ENCODE measurements at regions not wholly inside any gene's neighbourhood (a gene's known extent, or its start where the extent isn't known, plus 50 kb on each side); places are given as distances from the start of the nearest gene placed in this dataset.
A peak's percentile ranks its signal among the peaks of the same experiment; 100 is the strongest.
"Not testable (repeated sequence)": the region's sequence is repeated elsewhere in the genome, so short reads cannot be mapped to it uniquely, and the experiment has no call there.

DNA sequence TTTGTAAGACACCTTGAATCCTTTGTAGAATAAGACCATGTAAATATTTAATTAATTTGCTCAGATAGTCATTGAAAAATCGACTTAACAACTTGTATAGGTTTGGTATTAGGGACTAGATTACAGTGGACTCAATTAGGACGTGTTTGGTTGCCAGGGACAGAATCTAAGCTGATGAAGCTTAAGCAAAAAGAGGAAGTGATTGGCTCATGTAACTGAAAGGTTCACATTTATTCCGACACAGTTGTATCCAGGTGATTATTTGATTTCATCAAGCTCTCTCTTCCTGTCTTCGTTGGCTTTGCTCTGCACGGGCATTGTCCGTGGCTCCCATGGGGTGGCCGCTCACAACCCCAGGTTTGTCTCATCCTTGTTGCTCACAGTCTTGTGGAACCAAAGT lies 146.4 kb downstream of the C11orf91 start:
- no peak for DNase-seq (ENCODE audit: low spot score)

DNA sequence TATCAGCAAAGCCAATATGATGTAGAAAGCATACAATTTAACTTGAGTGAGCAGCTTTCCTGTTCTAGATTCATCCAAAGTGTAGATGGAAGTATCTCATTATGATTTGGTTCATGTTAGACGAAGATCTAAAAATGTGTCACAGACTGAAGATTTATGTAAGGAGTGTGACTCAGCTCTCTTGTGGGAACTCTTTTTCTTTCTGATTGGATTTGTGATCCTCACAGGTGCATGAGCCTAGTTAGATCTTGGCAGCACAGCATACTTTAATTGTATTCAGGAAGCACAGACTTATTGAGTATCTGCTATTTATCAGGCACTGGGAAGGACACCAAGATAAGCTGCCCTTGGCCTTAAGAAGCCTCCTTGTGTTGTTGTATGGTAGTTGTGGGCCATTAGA lies 147.1 kb downstream of the C11orf91 start:
- peak; percentile 68 for DNase-seq (ENCODE audit: low spot score)

DNA sequence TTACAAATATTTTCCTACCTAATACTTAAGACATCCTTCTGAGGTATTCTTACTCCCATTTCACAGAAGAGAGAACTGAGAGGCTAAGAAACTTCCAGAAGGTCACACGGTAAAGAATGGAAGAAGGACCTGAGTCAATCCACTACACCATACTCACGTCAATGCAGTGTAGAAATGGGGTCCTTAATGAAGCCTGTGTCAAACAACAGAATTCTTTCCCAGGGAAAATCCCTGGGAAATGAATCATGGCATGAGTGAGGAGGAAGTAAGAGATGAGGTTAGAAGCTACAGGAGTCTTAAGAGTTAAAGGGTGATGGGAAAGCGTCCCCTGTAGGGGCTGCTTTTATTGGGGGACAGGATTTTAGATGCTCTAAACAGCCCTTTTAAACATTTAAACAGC lies 147.9 kb downstream of the C11orf91 start:
- no peak for DNase-seq (ENCODE audit: low spot score)

DNA sequence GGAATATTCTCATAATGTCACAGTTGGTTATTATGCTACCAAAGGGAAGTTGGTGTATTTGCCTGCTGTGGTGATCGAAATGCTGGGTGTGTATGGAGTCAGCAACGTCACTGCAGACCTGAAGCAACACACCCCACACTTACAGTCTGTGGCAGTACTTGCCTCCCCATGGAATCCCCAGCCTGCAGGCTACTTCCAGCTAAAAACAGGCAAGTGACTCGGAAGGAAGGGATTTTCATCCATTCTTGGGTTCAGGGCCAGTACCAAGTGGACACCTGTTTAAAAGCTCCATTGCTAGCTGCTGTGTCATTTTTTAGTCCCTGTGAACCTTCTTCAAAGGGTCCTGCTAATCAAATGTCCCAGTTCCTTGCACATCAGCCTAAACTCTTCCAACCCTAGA lies 149.6 kb downstream of the C11orf91 start:
- DNase-seq (ENCODE audit: low spot score): no peak

DNA sequence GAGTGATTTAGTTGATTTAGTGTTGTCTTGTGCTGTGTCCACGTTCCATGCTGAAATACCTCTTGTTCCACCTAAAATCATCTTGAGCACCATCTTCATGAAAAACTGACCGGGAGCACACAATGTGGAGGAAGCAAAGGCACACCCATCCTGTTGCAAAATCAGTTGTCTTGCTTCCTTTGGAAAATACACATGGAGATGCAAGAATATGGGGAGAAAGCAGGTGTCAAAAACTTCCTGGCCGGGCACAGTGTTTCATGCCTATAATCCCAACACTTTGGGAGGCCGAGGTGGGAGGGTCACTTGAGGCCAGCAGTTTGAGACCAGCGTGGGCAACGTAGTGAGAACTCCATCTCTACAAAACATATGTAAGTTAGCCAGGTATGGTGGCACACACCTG lies 151.1 kb downstream of the C11orf91 start:
- DNase-seq (ENCODE audit: low spot score): no peak

DNA sequence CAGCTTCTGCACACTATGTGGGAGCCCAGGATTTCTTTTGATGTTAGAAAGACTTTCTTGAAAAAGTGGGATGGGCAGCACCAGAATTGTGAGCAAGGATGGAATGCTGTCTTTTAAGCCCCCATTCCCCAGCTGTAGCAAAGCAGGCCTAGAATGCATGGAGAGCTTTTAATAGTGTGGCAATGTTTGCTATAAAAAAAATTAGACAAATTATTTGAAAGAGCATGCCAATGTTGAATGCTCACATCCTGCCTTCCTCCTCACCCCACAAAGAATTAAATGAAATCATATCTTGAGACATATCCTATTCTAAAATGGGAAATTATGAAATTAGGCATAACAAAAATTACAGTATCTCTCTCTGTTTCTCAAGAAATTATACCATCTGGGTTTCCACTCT lies 154.7 kb downstream of the C11orf91 start:
- DNase-seq (ENCODE audit: low spot score): no peak

DNA sequence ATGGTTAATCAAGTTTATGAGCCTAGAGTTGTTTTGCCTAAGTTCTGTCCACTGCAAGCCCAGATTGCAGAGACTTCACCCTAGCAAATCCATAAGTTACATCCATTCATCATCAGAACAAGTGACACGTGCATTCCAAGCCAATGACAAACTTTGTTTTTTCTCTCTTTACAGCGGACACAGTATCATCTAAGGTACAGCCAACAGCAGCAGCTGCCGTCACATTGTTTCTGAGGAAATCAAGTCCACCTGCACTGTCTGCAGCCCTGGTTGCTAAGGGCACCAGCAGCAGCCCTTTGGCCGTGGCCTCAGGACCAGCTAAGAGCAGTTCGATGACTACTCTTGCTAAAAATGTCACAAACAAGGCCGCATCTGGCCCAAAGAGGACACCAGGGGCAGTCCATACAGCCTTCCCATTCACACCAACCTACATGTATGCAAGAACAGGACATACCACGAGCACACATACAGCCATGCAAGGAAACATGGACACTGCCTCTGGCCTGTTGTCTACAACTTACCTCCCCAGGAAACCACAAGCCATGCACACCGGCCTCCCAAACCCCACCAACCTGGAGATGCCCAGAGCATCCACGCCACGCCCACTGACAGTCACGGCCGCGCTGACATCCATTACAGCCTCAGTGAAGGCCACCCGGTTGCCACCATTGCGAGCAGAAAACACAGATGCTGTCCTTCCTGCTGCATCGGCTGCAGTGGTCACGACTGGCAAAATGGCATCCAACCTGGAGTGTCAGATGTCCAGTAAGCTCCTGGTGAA lies 155.8 kb downstream of the C11orf91 start:
- no peak for DNase-seq (ENCODE audit: low spot score)

DNA sequence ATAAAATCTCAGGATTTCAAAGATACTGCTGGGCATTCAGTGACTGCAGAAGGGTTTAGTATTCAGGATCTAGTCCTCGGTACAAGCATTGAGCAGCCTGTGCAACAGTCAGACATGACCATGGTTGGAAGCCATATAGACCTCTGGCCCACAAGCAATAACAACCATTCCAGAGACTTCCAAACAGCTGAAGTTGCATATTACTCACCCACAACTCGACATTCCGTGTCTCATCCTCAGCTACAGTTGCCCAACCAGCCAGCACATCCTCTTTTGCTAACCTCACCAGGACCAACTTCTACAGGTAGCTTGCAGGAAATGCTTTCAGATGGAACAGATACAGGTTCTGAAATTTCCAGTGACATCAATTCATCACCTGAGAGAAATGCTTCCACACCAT lies 156.8 kb downstream of the C11orf91 start:
- no peak for DNase-seq (ENCODE audit: low spot score)

DNA sequence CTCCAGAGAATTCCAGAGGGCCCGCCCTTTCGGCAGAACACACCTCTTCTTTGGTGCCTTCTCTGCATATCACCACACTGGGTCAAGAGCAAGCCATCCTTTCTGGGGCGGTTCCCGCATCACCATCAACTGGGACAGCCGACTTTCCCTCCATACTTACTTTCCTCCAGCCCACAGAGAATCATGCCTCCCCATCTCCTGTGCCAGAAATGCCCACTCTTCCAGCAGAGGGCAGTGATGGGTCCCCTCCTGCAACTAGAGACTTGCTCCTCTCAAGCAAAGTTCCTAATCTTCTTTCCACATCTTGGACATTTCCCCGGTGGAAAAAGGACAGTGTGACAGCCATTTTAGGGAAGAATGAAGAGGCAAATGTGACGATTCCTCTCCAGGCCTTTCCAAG lies 157.7 kb downstream of the C11orf91 start:
- DNase-seq (ENCODE audit: low spot score): peak; percentile 38

DNA sequence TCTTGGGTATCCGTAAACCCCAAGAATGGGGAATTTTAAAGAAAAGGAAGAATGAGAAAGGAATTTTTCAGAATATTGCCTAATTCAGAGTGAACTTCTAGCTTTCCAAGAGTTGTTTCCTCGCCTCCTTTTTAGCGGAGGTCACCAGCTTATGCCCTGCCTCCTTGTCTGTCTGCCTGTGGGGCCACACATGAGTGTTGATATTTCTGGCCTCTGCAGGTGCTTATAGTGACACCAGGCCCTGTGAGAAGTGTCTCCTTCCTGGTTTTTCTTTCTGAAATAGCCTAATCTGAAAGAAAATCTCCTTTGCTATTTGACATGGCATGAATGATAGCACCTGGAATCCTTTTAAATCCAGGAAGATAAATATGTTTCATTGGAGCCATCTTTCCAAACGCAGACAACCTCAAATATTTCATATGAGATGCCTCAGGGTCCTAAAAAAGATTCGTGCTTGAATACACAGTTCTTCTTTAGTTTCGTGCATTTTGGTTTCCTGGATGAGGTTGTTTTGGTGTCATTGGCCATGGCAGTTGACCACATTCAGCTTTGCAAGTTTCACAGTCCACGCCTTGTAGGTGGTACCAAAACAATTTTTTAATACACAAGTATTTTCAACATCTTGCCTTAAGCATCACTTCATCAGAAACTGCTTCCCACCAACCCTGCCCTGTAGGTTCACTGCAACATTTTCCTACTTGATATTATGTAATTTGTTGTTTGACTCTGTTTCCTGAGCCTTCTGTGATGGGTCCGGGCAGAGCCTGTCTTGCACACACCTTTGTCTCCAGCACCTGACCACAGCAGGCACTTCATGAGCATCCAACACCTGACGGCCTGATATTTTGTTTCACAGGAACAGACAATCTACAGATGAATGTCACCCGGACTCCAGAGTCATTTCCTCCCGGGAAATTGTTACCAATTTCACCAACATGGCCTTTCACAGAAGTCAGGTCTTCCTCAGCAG lies 159.4 kb downstream of the C11orf91 start:
- DNase-seq (ENCODE audit: low spot score): no peak

DNA sequence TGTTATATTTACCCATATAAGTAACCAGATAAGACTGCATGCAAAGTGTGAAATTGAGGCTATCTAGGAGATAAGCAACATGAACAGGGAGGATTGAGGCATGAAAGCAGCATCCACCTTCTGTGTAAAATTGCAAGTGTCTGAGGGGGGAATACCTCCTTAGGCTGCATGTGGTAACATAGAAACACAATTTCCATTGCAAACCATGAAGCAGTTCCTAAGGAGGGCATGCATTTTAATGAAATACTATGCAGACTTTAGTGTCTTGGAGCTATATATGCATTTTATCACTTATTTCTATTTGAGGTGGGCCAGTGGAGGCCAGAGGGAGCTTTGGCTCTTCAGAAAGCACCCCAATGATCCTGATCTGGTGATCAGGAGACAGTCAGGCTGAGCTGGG lies 160.2 kb downstream of the C11orf91 start:
- no peak for DNase-seq (ENCODE audit: low spot score)

DNA sequence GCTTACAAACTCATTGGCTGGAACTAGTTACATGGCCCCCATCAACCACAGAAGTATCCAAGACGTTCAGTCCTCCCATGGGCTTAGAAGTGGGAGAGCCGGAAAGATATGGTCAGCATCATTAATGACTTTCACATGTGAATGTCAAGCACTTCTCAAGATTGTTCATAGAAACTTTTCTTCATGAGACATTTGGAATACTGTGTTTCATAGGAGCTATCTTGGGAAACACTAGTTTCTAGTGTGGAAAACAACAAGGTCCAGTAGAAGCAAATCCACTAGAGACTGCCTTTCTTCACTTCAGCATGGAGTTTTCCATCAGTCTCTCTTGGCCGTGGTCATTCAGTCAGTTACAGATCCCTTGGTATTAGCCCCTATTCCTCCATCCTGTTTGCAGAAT lies 160.9 kb downstream of the C11orf91 start:
- DNase-seq (ENCODE audit: low spot score): no peak

DNA sequence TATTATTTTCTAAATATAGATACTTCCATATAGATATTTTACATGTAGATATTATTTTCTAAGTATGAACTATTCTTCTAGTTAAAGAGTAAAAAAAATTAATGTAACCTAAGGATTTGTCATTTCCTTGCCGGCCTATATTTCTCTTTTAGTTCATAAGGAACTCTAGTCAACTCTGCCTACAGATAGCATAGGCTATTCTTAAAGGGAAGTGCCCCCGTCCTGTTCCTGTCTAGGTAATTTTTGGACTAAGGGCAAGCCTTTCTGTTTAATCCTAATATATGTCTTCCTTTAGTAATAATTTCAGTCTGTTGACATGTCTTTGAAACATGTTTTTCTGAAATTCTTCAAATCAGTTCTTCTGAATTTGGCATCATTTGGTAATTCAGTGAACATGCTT lies 161.9 kb downstream of the C11orf91 start:
- DNase-seq (ENCODE audit: low spot score): no peak

DNA sequence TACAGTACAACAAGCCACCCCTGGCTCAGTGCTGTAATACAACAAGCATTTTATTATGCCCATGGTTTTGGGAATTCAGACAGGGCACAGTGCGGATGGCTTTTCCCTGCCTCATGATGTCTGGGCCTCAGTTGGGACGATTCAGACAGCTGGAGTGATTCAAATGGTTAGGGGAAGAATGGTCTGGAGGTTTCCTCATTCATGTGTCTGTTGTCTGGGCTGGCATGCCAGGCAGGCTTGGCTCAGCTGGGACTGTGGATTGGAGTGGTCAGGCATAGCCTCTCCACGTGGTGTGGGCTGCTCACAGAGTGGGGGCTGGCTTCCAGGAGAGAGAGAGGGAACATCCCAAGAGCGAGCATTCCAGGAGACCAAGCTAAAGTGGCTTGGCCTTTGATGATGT lies 164.4 kb downstream of the C11orf91 start:
- DNase-seq (ENCODE audit: low spot score): no peak

DNA sequence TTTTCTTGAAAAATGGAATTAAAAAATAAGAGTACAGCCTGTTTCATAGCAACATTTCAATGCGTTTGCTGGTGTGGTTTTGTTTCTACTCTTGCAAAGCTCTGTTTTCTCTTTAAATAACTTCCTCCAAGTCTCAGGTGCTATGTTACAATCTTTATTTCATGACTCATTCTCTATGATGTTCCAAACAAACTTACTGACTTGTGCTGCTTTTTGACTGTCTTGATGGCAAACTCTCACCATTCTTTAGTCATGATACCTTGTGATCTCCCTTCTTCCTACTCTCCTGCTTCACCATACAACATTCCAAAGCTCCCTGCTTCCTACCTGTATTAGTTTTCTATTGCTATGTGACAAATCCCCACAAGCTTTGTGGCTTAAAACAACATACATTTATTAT lies 166.1 kb downstream of the C11orf91 start:
- no peak for DNase-seq (ENCODE audit: low spot score)

DNA sequence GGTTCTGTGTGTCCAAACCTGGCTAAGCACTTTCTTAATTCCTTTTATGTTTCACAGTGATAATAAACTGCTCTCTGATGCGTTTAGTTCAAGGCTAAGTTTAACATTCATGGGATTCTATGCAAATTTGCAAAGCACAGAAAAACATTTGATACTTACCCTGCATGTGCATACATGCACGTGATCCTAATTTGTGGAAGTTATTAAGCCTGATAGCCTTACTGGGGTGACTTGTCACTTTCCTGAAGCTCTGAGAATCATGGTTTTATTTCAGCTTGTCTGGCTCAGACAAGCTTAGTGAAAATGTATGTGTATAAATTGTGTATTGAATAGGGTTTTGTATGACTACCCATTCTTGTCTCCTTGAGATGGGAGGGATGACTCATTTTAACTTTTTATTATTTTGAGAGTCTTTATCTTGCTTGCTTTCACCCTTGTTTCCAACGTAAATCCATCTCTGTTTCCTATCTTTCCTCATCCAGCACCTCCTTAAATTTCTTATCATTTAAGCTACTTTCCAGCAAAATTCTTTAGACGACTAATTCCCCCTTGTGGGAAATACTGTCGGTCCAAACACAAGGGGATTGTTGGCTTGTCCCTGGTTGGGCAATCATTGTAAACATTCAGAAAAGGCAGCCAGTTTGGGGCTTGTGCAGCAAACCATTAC lies 167.1 kb downstream of the C11orf91 start:
- DNase-seq (ENCODE audit: low spot score): no peak

DNA sequence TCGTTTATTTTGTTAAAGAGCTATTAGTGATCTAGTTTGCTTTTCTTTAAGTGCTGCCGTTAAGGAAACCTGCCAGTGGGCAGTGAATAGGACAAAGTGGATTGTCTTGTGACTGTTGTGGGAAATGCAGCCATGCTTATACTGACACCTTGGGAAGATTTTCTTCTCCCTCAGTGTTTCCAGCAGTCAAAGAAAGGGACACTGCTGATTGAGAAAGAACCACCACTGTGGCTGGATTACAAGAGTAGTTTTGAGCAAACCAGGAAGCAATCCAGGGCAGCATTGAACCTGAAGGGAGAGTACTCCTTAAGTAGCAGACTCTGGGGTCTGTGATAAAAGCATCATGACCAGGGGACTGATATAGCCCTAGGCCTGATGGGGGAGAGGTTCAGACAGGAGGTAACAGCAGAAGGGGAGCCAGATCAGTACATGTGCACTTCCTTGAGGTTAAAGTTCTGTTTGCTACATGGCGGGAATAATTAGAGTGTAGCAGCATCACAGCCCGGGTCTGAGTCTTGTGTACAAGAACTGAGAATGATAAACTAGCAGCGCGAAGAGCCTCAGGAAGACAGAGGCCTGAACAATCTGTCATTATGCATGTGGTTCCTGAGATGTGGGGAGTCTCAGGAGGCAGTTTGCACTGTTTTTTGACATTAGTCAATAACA lies 167.8 kb downstream of the C11orf91 start:
- no peak for DNase-seq (ENCODE audit: low spot score)

DNA sequence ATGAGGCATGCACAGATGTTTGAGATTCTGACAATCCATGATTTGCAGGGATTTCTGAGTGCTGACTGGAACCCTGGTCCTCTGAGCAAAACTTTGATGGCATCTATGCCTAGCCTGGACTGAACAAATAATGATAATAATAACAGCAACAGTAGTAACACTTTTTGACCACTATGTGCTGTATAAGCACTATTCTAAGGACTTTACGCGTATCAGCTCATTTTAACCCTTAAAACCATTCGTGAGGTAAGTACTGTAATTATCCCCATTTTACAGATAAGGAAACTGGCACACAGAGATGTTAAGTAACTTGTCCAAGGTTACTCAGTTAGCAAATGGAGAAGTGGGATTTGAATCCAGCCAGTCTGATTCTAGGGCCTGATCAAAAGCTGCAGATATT lies 168.4 kb downstream of the C11orf91 start:
- no peak for DNase-seq (ENCODE audit: low spot score)

DNA sequence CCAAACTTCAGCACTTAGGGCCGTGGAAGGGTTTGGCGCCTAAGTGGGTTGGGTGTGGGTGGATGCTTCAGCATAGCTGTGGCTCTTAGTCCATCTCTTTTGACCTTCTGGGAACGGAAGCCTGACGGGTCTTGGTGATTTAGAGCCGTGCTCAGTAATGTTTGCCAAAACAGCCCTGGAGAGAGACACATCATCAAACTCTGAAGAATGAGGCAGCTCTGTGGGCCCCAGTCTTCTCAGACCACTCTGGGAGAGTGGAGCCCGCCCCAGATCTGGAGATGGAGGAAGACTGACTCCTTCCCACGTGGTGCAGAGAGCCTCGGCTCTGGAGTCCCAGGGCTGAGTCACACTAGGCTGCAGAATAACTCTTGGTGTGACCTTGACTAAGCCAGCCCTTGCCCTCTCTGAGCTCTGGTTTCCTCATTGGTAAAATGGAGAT lies 168.9 kb downstream of the C11orf91 start:
- no peak for DNase-seq (ENCODE audit: low spot score)

DNA sequence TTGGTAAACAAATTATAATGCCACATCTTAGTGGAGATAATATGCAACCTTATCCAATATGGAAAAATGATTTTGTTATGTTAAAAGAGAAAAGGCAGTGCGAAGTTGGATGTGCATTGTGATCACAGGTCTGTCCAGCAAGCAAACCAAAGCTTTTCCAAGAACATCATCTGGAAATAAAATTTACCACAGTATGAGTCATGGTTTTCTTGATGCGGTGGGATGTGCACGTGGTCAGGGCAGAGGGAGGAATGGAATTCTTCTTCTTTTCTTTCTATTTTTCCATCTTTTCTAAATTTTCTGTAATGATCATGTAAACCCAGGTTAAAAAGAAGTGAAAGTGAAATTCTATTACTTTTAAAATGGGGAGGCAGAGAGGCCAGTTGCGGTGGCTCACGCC lies 169.8 kb downstream of the C11orf91 start:
- DNase-seq (ENCODE audit: low spot score): no peak

DNA sequence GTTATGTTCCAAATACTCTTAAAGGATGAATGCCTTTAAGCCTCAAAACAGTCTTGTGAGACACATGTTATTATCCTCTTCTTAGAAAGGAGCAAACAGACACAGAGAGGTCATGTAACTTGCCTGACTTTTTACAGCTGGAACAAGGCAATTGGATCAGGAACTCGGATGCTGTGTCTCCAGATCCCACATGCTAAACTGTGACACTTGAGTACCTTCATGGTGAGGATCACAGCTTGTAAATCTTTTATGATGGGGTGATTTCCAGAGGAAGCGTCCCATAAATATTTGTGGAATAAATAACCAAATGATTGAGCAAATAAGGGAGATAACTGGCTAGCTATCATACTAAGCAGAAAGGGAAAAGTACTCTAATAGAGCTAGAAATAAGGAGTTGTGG lies 171.2 kb downstream of the C11orf91 start:
- DNase-seq (ENCODE audit: low spot score): no peak

DNA sequence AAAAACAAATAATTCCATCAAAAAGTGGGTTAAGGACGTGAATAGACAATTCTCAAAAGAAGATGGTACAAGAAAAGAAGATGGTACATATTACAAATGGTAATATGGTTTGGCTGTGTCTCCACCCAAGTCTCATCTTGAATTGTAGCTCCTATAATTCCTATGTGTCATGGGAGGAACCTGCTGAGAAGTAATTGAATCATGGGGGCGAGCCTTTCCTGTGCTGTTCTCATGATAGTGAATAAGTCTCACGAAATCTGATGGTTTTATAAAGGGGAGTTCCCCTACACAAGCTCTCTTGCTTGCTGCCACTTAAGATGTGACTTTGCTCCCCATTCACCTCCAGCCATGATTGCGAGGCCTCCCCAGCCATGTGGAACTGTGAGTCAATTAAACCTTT lies 172.9 kb downstream of the C11orf91 start:
- not testable (repeated sequence) for DNase-seq (ENCODE audit: low spot score)

Data from putamen (tissue), 1 donor.